B cell (primary cell): ENCODE measurements at regions not wholly inside any gene's neighbourhood (a gene's known extent, or its start where the extent isn't known, plus 50 kb on each side); places are given as distances from the start of the nearest gene placed in this dataset.

Source experiments
- ATAC-seq: fragments of 200-7000 bp; cut with Tn5 transposase; one replicate; pipeline ENCODE4 v1.10.0; 2021; ENCODE audit warnings: low read depth, mild to moderate bottlenecking, moderate number of reproducible peaks, moderate library complexity
- CTCF ChIA-PET: fragments of 350-600 bp; sonication (Branson Sonifier 250); formaldehyde crosslinking; loops from one replicate; lab custom pipeline; 2021; ENCODE audit warnings: antibody characterized with exemption, inconsistent platforms; lab: Charles Lee
- POLR2A ChIA-PET: fragments of 350-600 bp; sonication (Branson Sonifier 250); formaldehyde crosslinking; loops from one replicate; lab custom pipeline; 2021; ENCODE audit warnings: antibody characterized with exemption; lab: Charles Lee
- DNase-seq: peaks from one replicate; pipeline ENCODE4 v3.0.0; 2013
- H2AFZ ChIP-seq: 2 replicates; pipeline ENCODE4 v1.6.1; 2012; ENCODE audit warnings: mild to moderate bottlenecking, low read depth, low read length; ENCODE audit not compliant: insufficient read depth, poor library complexity, severe bottlenecking
- H3K27ac ChIP-seq, 2 donors: 1 replicate in 1 of 2; 2 replicates in 1 of 2; pipeline ENCODE4 v1.5.1; 2012 to 2013; ENCODE audit warnings: low read length in 2 of 2, mild to moderate bottlenecking in 2 of 2, moderate library complexity in 1 of 2
- H3K27me3 ChIP-seq, 4 experiments: fragments of 200-600 bp in 1 of 4; sonication (generic) in 1 of 4; replicated peaks in 1 of 4; 1 replicate in 2 of 4; 2 replicates in 2 of 4; pipeline versions ENCODE4 v1.6.1 to v1.7.0; 2013 to 2016; ENCODE audit warnings: low read length in 3 of 4, mild to moderate bottlenecking in 2 of 4, mixed read lengths in 1 of 4, moderate library complexity in 1 of 4; ENCODE audit not compliant: insufficient read depth in 4 of 4, control insufficient read depth in 3 of 4; ENCODE audit errors: control extremely low read depth in 1 of 4
- H3K36me3 ChIP-seq, 2 experiments: replicated peaks in 1 of 2; 1 replicate in 1 of 2; 2 replicates in 1 of 2; pipeline versions ENCODE4 v1.6.1 to v1.7.1; 2013; ENCODE audit warnings: low read length in 1 of 2; ENCODE audit not compliant: insufficient read depth in 2 of 2, control insufficient read depth in 1 of 2; ENCODE audit errors: control extremely low read depth in 1 of 2, extremely low read depth in 1 of 2
- H3K4me1 ChIP-seq, 2 donors: fragments of 200-600 bp in 1 of 2; sonication (generic) in 1 of 2; 1 replicate in 1 of 2; 2 replicates in 1 of 2; pipeline versions ENCODE4 v1.5.1 to v1.6.1; 2013 to 2017; ENCODE audit warnings: low read length in 2 of 2; ENCODE audit not compliant: control insufficient read depth in 2 of 2, insufficient read depth in 2 of 2
- H3K4me2 ChIP-seq: replicated peaks from 2 replicates; pipeline ENCODE3; 2012; ENCODE audit warnings: mild to moderate bottlenecking, low read depth, low read length; ENCODE audit not compliant: poor library complexity, severe bottlenecking
- H3K4me3 ChIP-seq, 5 experiments: fragments of 200-600 bp in 1 of 5; sonication (generic) in 1 of 5; 1 replicate in 3 of 5; 2 replicates in 2 of 5; pipeline versions ENCODE4 v1.5.1 to v1.7.0; 2011 to 2016; ENCODE audit warnings: low read length in 4 of 5, mild to moderate bottlenecking in 4 of 5, low read depth in 2 of 5, control low read depth in 1 of 5, moderate library complexity in 1 of 5; ENCODE audit not compliant: insufficient read depth in 1 of 5; ENCODE audit errors: control extremely low read depth in 1 of 5, extremely low read depth in 1 of 5
- H3K79me2 ChIP-seq: fragments of 200-600 bp; sonication (generic); one replicate; pipeline ENCODE4 v1.6.0; 2016; ENCODE audit warnings: low read length; ENCODE audit not compliant: control insufficient read depth, insufficient read depth
- H3K9ac ChIP-seq: fragments of 200-600 bp; sonication (generic); 2 replicates; pipeline ENCODE4 v1.6.1; 2017; ENCODE audit warnings: mild to moderate bottlenecking, low read length, moderate library complexity
- H3K9me3 ChIP-seq, 3 donors: one replicate each; pipeline versions ENCODE4 v1.6.1 to v1.7.1; 2013; ENCODE audit warnings: low read length in 2 of 3; ENCODE audit not compliant: control insufficient read depth in 2 of 3, insufficient read depth in 1 of 3; ENCODE audit errors: control extremely low read depth in 1 of 3
- H4K20me1 ChIP-seq: 2 replicates; pipeline ENCODE4 v1.6.0; 2012; ENCODE audit warnings: mild to moderate bottlenecking, low read length; ENCODE audit not compliant: insufficient read depth, control insufficient read depth, poor library complexity, severe bottlenecking
- H3K27ac Mint-ChIP-seq: one replicate; pipeline ENCODE4 v1.8.0; 2021; ENCODE audit warnings: mixed read lengths
- H3K27me3 Mint-ChIP-seq: one replicate; pipeline ENCODE4 v1.8.0; 2021; ENCODE audit warnings: mixed read lengths
- H3K4me1 Mint-ChIP-seq: one replicate; pipeline ENCODE4 v1.8.0; 2021; ENCODE audit warnings: mixed read lengths
- H3K4me3 Mint-ChIP-seq: one replicate; pipeline ENCODE4 v1.8.0; 2021; ENCODE audit warnings: mixed read lengths
- H3K9me3 Mint-ChIP-seq: one replicate; pipeline ENCODE4 v1.8.0; 2022; ENCODE audit warnings: mixed read lengths; ENCODE audit not compliant: insufficient read depth
- EZH2 ChIP-seq: IDR thresholded peaks from 2 replicates; pipeline ENCODE4 v1.6.1; 2012; ENCODE audit warnings: borderline replicate concordance, low read depth, mild to moderate bottlenecking, moderate library complexity, low read length; ENCODE audit not compliant: insufficient read depth, poor library complexity, severe bottlenecking
- WGBS: methylation state at CpG from one replicate; pipeline ENCODE4 v1.1.5; 2013; ENCODE audit warnings: missing lambda C conversion rate; ENCODE audit not compliant: insufficient coverage; 5-methylcytosine and 5-hydroxymethylcytosine counted together
- intact Hi-C: fragments of 100-400 bp; cut with micrococcal nuclease; formaldehyde crosslinking; loops from one replicate; pipeline ENCODE4 v1.10.0; 2022
- TF ChIP-seq, protein P1 (sequence below): fragments of 200-600 bp; IDR thresholded peaks from one replicate; pipeline ENCODE4 v1.8.0; 2022; ENCODE audit warnings: antibody characterized with exemption, mild to moderate bottlenecking

DNA sequence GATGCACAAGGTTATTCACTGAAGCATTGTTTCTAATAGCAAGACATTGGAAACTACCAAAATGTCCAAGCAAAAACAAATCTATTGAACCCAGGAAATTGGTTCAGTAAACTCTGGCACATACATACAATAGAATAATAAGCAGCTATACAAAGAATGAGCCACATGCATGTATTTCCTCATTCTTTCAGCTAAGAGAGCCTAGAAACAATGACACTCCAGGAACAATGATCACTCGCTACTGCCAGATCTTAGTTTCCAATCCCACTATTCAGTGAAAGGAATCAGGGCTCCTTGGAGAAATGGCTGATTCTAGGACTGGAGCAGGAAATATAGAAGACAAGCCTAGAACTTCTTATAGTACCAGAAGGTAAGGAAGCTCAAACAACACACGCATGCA is 221.9 kb upstream of the AGAP1 start:
- CTCF ChIA-PET: no interaction called here
- no peak overlapping the region for H3K27ac Mint-ChIP-seq
- WGBS: no CpG with 5 or more reads among the region's 2 CpGs

DNA sequence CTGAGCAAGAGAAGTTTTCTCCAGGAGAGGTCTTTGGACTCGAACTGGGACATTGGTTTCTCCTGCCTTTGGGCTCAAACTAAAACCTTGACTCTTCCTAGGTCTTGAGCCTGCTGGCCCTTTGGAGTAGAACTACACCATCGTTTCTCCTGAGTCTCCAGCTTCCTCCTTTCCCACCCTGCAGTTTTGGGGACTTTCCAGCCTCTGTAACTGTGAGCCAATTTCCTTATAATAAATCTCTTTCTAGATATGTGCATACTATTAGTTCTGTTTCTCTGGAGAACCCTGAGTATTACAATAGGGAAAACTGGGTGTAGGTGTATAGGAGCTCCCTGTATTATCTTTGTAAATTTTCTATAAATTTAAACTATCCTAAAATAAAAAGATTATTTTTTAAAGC is 219.8 kb upstream of the AGAP1 start:
- 86% methylated on average over 1 of the region's 2 CpGs for WGBS
- no peaks in the 10 kb centered on the region for H3K79me2 ChIP-seq
- H3K27me3 Mint-ChIP-seq: peaks cover 30% of the 10 kb centered on the region
- H3K36me3 ChIP-seq: no peaks in the 10 kb centered on the region
- DNase-seq: no peak
- no peak overlapping the region for H3K4me3 ChIP-seq
- H3K4me1 Mint-ChIP-seq: no peaks in the 10 kb centered on the region
- no peaks in the 10 kb centered on the region for H4K20me1 ChIP-seq
- H3K4me3 Mint-ChIP-seq: no peak overlapping the region
- no peak overlapping the region for H3K27ac Mint-ChIP-seq
- no peak overlapping the region for H3K27ac ChIP-seq
- intact Hi-C loops: no loop called here
- H3K27me3 ChIP-seq: peaks cover 0 to 22% (median 7%) of the 10 kb centered on the region in 4 experiments
- ATAC-seq: no peak
- POLR2A ChIA-PET: no interaction called here
- H3K9me3 Mint-ChIP-seq: no peaks in the 10 kb centered on the region
- no peaks in the 10 kb centered on the region for H3K9me3 ChIP-seq
- H3K9ac ChIP-seq: no peak overlapping the region
- CTCF ChIA-PET: interaction anchor here (0.5 kb wide), 1 partner anchor 18 kb away, joined by 4 read pairs; no protein-coding TSS in a partner anchor
- H3K4me1 ChIP-seq: no peaks in the 10 kb centered on the region
- H3K4me2 ChIP-seq: no peak overlapping the region
- TF ChIP-seq EZH2: no peak
- TF ChIP-seq, protein P1, sequence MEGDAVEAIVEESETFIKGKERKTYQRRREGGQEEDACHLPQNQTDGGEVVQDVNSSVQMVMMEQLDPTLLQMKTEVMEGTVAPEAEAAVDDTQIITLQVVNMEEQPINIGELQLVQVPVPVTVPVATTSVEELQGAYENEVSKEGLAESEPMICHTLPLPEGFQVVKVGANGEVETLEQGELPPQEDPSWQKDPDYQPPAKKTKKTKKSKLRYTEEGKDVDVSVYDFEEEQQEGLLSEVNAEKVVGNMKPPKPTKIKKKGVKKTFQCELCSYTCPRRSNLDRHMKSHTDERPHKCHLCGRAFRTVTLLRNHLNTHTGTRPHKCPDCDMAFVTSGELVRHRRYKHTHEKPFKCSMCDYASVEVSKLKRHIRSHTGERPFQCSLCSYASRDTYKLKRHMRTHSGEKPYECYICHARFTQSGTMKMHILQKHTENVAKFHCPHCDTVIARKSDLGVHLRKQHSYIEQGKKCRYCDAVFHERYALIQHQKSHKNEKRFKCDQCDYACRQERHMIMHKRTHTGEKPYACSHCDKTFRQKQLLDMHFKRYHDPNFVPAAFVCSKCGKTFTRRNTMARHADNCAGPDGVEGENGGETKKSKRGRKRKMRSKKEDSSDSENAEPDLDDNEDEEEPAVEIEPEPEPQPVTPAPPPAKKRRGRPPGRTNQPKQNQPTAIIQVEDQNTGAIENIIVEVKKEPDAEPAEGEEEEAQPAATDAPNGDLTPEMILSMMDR: no peak
- no peak overlapping the region for H2AFZ ChIP-seq

More for the DNA sequence above, 221.9 kb upstream of the AGAP1 start:
- Histone ChIP-seq H3K27ac (no peak overlapping the region), H2AFZ (no peak overlapping the region), H3K79me2 (no peaks in the 10 kb centered on the region), H3K4me3 (no peak overlapping the region), H3K4me1 (no peaks in the 10 kb centered on the region), H3K9me3 (no peaks in the 10 kb centered on the region), H3K9ac (no peak overlapping the region), H3K4me2 (no peak overlapping the region), H4K20me1 (no peaks in the 10 kb centered on the region), H3K27me3 (peaks cover 0 to 22% (median 9%) of the 10 kb centered on the region in 4 experiments), H3K36me3 (no peaks in the 10 kb centered on the region)
- Mint-ChIP-seq H3K27me3 (peaks cover 47% of the 10 kb centered on the region), H3K9me3 (no peaks in the 10 kb centered on the region), H3K4me3 (no peak overlapping the region), H3K4me1 (no peaks in the 10 kb centered on the region)
- intact Hi-C loops: no loop called here
- no peak for ATAC-seq
- DNase-seq: no peak
- POLR2A ChIA-PET: no interaction called here
- TF ChIP-seq, protein P1: no peak
- no peak for TF ChIP-seq EZH2
